Activated CD4-positive, CD25-positive, alpha-beta regulatory T cell treated with anti-CD3 and anti-CD28 coated beads, Interleukin-2, amount 50 U/mL, for 72 hours (primary cell): ENCODE measurements at regions not wholly inside any gene's neighbourhood (a gene's known extent, or its start where the extent isn't known, plus 50 kb on each side); places are given as distances from the start of the nearest gene placed in this dataset.
"Not testable (repeated sequence)": the region's sequence is repeated elsewhere in the genome, so short reads cannot be mapped to it uniquely, and the experiment has no call there.

Experiments used
- DNase-seq: peaks from one replicate; pipeline ENCODE4 v3.0.0; 2021

DNA sequence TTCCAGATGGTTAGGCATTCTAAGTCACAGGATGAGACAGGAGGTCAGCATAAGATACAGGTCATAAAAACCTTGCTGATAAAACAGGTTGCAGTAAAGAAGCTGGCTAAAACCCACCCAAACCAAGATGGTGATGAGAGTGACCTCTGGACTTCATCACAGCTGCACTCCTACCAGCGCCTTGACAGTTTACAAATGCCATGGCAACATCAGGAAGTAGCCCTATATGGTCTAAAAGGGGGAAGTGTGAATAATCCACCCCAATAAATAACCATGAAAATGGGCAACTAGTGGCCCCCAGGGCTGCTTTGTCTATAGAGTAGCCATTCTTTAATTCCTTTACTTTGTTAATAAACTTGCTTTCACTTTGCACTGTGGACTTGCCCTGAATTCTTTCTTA, 1448.4 kb downstream of the KCNT2 start:
- DNase-seq = not testable (repeated sequence)

DNA sequence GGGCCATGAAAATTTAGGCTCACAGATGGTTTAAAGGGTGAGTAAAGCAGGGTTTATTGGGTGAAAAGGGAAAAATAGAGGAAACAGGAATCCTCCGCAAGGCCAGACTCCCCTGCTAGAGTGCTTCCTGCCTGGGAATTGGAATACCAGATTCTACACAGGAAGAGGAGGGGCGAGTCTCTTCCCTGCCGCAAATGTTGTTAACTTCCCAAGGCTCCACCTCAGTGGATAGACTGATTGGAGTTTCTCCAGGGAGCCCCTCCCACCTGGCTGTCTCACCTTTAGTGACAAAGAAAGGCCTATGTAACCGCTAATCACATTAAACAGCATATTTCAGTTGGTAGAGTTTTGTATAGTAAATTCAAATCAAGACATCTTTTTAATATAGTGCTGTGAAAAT, 1450.1 kb downstream of the KCNT2 start:
- no peak for DNase-seq

DNA sequence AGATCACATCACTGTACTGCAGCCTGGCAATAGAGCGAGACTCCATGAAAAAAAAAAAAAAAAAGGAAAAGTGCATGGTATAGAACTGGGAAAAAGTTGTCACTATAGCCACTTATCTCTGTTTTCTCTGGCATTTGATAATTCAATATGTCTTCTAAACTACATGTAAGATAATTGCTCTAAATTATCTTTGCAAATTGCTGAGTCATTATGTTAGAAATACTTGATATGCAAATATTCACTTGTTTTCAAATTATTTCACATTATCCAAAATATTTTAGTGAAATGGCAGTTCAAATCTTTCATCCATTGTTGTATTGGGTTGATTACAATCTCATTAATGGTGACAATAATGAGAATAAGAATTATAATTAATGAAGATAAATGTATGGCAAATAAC, 1455.1 kb downstream of the KCNT2 start:
- DNase-seq = no peak

GRCh38 chr1:195150768-195151167, 1457.5 kb downstream of the KCNT2 start:
- DNase-seq = no peak

DNA sequence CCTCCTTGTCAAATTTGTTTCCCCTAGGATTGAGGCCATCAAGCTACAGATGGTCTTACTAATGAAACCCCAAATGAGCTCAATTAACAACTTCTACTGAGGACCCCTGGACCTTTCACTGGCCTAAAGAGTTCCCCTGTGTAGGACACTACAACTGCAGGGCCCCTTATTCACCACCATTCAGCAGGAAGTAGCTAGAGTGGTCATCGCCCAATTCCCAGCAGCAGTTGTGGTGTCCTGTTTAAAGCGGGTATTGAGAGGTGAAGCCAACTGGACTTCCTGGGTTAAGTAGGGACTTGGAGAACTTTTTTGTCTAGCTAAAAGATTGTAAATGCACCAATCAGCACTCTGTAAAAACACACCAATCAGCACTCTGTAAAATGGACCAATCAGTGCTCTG, 1466.9 kb downstream of the KCNT2 start:
- DNase-seq = no peak

DNA sequence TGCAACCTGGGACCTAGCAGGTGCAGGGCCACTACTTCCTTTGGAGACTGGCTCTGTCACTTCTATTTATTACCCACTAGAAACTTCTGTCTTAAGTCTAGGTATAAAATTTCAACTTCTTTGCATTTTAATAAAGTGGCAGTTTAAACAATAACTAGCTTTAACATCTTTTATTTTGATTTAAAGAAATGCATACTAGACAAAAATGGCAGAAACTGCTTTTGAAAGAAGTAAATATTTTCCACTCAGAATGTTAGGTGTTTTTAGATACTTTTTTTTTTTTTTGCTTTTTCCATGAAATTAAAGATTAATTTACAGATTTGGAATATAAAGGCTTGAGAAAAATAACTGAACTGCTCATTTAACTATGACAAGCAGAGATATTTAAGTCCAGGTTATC, 1477.6 kb downstream of the KCNT2 start:
- no peak for DNase-seq

DNA sequence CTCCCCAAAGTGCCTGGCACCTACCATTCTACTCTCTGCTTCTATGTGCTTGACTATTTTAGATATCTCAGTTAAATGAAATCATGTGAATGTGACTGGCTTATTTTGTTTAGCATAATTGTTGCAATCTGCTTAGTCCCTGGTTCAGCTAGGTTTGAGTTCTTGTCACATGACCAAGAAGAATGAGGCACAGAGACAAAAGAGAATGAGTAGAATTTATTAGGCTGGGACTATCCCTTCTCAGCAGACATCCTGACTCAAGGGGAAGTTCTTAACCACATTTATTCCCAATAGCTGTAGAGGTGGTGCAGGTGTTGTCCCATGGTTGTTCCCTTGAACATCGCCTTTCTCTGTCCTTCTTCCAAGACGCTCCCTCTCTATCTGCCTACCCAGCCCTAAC, 1485.7 kb downstream of the KCNT2 start:
- no peak for DNase-seq

DNA sequence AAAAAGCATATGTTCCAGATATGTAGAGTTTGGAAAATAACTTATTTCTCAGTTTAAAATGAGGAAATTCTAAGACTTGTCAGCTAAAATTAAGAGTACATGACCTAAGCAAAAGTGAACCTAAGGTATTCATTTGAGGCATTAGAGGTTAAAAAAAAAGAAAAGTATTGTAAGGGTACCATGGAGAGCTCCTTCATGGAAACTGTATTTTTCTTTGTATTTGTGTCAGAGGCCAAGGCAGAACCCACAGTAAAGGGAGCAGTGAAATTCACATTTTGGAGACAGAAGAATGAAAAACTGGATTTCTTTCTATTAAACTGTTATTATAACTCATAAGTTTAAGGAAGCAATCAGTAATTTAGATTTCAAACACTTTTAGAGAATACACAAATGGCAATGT, 1494.8 kb downstream of the KCNT2 start:
- no peak for DNase-seq

GRCh38 chr1:195105773-195106172, 1502.5 kb downstream of the KCNT2 start:
- no peak for DNase-seq

DNA sequence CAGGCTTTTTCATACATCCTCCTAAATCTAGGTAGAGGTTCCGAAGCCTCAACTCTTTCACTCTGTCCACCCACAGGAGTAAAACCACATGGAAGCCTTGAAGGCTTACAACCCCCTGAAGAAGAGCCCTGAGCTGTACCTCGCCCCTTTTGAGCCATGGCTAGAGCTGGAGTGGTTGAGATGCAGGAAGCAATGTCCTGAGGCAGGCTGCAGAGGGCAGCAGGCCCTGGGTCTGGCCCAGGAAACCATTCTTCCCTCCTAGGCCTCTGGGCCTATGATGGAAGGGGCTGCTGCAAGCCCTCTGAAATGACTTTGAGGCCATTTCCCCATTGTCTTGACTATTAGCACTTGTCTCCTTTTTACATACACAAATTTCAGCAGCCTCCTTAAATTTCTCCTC, 1503.0 kb downstream of the KCNT2 start:
- DNase-seq = no peak

GRCh38 chr1:195097316-195097715, 1510.9 kb downstream of the KCNT2 start:
- no peak for DNase-seq

DNA sequence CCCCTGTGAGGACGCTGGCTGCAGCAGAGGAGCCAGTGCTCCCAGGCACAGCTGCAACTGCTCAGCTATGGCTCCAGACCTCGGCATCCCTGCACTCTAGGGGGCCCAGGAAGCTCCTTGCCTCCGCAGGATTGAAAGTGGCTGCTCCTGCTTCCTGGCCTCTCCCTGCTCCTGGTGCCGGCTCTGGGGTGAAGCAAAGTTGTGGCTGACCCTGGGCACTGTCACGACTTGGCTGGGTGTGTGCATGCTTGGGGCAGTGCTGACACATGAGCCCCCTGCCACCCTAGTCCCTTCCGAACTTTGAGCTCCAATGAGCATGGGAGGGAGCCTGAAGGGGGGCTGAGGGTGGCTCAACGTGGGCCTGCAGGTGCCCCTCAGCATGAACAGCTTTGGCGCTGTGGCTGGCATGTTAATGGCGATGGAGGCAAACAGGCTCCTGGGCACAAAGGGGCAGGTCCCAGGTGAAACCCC, 1512.2 kb downstream of the KCNT2 start:
- no peak for DNase-seq

DNA sequence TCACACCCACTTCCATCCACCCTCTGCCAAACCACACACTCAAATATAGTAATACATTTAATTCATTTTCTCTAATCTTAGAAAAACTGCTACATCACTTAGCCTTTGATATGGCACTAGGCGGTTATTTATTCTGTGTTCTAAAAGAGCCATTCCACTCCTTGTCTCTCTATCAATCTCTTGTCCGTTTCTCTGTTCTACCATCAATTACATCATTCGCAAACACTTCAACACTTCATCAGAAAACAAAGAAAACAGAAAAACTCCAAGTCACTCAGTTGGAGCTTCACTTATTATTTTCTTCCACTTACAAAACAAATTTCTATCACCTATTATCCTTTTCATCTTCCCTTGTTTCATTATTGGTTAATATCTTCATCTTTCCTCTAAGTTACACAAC, 1523.0 kb downstream of the KCNT2 start:
- DNase-seq = no peak

GRCh38 chr1:195082183-195082582, 1526.1 kb downstream of the KCNT2 start:
- no peak for DNase-seq

- no peak for DNase-seq
These were observed 1531.6 kb downstream of the KCNT2 start for GRCh38 chr1:195076682-195077081.

GRCh38 chr1:195075973-195076372, 1532.3 kb downstream of the KCNT2 start:
- DNase-seq = no peak

DNA sequence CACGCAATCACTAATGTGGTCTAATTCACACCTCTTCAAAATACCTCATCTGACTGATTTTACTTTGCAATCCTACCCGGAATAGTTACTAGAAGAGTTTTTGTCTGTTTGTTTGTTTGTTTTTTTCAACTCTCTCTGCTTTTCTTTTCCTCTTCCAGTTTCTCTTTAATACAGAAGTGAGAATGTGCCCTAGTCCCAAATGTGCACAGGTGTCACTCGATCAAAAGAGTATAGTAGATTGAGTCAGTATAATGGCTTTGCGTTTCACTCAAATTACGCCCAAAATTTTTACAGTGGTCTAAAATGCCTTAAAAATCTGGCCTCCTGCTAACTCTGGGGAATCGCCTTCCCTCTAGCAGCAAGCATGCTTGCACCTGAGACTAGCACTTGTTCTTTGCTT, 1536.8 kb downstream of the KCNT2 start:
- DNase-seq = no peak

DNA sequence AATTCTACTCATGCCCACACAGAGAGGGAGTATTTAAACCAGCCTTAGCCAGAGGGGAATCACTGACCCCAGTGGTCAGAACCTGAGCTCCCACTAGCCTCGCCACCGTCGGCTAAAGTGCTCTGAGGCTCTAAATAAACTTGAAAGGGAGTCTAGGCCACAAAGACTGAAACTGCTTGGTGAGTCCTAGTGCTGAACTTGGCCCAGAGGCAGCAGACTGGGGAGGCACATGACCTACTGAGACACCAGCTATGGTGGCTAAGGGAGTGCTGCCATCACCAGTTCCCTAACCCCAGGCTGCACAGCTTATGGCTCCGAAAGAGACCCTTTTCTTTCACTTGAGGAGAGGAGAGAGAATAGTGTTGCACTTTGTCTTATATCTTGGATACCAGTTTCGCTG, 1542.8 kb downstream of the KCNT2 start:
- no peak for DNase-seq

DNA sequence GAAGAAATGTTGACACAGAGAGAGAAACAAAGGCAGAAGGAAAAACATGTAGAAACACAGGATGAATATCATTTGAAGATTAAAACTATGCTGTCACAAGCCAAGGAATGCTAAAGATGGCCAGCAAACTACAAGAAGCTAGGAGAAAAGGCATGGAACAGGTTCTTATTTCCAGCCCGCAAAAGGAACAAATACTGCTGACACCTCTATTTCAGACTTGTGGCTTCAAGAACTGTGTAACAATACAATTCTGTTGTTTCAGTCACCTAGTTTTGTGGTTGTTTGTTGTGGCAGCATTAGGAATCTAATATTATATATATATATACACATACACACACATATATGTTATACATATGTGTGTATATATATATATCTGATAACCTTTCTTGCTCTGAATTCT, 1543.9 kb downstream of the KCNT2 start:
- DNase-seq = no peak

DNA sequence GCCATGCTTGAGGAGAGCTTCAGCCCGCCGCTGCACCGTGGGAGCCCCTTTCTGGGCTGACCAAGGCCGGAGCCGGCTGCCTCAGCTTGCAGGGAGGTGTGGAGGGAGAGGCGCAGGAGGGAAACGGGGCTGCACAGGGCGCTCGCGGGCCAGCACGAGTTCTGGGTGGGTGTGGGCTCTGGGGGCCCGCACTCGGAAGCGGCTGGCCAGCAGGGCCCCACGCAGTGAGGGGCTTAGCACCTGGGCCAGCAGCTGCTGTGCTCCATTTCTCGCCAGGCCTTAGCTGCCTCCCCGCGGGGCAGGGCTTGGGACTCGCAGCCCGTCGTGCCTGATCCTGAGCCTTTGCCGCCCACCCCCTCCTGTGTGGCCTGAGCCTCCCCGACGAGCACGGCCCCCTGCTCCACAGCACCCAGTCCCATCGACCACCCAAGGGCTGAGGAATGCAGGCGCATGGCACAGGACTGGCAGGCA, 1554.0 kb downstream of the KCNT2 start:
- DNase-seq = no peak

- DNase-seq = no peak
These were observed 1554.8 kb downstream of the KCNT2 start for GRCh38 chr1:195053478-195053877.

- no peak for DNase-seq
These were observed 1560.5 kb downstream of the KCNT2 start for GRCh38 chr1:195047772-195048171.

GRCh38 chr1:195045072-195045471, 1563.2 kb downstream of the KCNT2 start:
- no peak for DNase-seq

- DNase-seq = no peak
These were observed 1577.4 kb downstream of the KCNT2 start for GRCh38 chr1:195030793-195031192.

DNA sequence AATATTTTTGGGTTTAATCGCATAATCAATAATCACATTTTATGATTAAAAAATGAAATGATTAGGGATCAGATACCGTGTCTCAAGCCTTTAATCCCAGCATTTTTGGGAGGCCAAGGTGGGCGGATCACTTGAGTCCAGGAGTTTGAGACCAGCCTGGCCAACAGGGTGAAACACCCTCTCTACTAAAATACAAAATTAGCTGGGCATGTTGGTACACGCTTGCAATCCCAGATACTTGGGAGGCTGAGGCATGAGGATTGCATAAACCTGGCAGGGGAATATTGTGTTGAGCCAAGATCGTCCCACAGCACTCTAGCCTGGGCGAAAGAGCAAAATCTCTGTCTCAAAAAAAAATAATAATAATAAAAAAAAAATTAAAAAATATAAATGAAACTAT, 1581.4 kb downstream of the KCNT2 start:
- no peak for DNase-seq

GRCh38 chr1:195019385-195019784, 1588.9 kb downstream of the KCNT2 start:
- no peak for DNase-seq
